C1 segment of cervical spinal cord (tissue), 14 donors: ENCODE measurements at regions not wholly inside any gene's neighbourhood (a gene's known extent, or its start where the extent isn't known, plus 50 kb on each side); places are given as distances from the start of the nearest gene placed in this dataset.

Experiments used
- DNase-seq, 14 donors: peaks; one replicate each; lab custom pipeline; 2025; lab: John Stamatoyannopoulos, UW

DNA sequence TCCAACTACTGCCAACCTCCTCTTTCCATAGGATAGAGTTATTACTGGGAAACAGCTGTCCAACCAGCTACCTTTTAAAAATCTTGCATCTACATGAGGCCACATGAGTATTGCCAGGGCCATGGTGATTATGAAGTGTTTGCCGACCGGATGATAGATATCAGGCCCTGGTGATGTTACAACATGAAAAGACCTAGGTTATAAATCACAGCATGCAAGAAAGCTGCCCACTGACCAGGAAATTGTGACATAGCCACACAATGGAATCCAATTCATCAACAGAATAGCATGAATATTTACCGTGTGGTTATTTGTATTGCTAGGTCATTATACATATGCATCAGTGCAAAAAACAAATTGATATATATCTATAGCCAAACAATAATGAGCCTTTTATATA lies 517.0 kb downstream of the INHBA start:
- DNase-seq: no peak

GRCh38 chr7:41183741-41184140 lies 519.1 kb downstream of the INHBA start:
- DNase-seq: no peak

DNA sequence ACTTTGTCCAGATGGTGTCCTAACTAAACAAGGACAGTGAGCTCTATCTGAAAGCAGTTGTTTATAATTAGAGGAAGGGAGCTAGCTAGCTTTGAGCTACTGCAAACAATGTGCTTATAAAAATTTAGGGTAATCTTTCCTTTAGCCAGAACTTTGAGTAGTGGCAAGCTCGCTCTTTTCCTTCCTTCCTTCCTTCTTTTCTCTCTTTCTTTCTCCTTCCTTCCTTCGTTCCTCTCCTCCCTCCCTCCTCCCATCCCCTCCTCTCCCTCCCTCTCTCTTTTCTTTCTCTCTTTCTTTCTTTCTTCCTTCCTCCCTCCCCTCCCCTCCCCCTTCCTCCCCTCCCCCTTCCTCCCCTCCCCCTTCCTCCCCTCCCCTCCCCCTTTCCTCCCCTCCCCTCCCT lies 520.1 kb downstream of the INHBA start:
- DNase-seq: no peak

DNA sequence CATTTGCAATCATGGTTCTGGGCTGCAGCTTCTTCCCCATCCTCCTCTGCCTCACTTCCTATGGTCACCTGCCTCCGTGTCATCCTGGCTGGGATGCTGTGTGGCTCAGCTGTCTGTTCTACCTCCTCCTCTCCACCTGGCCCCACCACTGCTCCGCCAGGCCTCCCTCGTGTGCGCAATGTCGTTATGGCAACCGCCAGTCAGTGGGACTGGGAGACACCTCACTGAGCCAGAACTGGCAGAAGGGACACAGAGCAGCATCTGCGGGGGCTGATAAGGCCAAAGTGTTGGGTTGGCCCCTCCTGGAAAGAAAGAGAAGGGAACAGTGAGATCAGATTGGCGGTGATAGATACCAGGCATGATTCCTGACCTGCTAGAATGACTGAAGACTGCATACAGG lies 527.5 kb downstream of the INHBA start:
- no peak for DNase-seq

GRCh38 chr7:41174521-41174920 lies 528.4 kb downstream of the INHBA start:
- no peak for DNase-seq

DNA sequence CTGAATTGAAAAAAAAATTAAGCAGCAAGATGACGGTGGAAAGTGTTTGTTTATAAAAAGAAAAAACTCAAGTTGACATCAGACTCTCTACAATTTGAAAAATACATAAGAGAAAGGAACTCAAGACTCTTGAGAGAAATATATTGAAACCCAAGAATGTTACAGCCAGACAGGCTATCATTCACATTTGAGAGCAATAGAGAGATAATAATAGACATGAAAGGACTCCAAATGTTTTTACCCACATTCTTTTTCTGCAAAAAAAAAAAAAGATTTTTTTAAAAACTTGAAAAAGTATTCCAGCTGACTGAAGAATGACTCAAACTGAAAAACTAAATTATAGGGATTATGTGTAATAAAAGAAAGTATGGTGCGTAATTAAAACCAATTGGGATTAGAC lies 532.4 kb downstream of the INHBA start:
- no peak for DNase-seq

- DNase-seq: no peak
Observed at GRCh38 chr7:41169317-41169716, 533.6 kb downstream of the INHBA start.

DNA sequence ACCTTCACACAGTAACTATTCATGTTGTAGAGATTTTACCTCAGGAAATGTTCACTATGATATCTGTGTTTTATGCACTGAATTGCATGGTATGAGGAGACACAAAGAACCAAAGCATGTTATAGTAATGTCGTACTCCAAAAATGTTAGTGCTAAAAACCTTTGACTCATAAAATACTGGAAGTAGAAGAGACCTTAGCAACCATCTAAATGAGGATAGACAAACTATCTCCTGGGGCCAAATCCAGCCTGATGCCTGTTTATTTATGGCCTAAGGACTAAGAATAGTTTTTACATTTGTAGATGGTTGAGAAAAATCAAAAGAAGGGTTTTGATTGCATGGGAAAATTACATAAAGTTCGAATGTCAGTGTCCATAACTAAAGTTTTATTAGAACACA lies 535.1 kb downstream of the INHBA start:
- DNase-seq: no peak

DNA sequence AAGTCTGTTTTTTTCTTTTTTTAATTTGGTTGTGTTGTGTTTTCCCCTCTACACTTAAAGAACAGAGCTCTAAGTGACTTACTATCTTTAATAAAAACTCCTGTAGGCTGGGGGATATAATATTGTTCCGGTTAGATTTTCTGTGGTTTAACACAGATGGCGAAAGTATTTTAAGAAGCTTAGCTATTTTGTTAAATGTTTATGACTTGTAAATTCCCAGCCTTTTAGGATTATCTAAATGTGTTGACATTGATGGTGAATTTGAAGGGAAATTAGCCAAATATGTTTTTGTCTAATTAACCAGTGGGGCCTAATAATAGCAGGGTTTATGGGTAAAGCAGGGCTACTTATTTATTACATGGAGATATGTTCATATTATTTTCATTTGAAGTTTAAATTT lies 538.5 kb downstream of the INHBA start:
- DNase-seq: no peak

- no peak for DNase-seq
Observed at GRCh38 chr7:41163991-41164390, 538.9 kb downstream of the INHBA start.

DNA sequence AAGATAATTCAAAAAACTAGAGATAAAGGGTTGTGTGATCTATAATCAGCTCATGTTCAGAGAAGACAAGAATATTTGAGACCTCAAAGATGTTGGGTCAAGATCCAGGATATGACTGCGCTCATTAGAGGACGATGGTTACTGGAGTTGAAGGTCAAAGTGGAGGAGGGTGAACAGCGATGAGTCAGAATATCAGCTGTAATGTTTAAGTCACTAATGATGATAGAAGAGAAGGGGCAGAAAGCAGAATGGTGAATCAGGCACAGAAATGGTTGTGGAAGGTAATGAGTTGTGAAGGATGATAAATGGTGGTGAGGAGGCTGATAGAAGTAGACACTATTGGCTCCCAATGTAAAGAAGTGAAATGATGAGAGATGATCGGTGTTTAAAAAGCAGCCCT lies 540.3 kb downstream of the INHBA start:
- DNase-seq: no peak

DNA sequence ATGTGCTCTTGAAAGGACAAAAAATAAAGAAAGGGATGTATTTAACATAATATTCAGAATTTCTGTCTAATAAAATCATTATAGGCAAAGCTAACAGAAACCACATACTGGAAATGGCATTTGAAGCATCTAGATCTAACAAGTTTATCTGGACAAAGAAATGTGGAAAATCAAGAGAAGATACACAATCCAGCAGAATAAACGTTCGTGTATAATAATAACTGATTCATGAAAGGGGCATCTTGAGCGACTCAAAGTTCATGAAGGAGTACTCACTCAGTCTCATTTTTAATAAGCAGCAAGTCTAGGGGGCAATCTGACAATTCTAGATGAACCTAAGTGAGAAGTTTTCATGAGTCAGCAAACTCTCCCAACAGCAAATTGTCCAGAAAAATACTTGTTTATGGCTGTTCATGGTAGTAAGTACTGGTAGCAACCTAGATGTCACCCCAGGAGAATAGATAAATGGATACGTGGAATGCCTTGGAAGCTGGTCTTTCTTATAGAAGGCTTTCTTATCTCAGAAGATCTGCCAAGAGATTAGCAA lies 541.8 kb downstream of the INHBA start:
- DNase-seq: no peak

- DNase-seq: no peak
Observed at GRCh38 chr7:41156268-41156667, 546.6 kb downstream of the INHBA start.

DNA sequence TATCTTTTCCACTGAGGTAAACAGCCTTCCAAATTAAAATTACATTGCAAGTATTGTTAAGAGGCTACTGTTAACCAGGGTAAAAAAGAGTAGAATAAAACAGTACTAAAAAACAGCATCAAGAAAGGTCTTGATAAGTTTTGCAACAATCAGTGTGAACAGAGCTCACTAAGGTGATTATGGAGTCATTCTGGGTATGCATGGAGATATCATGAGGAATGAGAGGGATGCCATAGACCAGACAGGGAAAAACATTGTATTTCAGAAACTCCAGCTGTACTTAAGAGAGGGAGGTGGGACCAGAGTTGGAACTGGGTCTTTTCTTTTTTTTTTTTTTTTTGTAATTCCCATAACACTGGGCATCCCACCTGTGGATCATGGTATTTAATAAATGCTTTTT lies 549.6 kb downstream of the INHBA start:
- no peak for DNase-seq

DNA sequence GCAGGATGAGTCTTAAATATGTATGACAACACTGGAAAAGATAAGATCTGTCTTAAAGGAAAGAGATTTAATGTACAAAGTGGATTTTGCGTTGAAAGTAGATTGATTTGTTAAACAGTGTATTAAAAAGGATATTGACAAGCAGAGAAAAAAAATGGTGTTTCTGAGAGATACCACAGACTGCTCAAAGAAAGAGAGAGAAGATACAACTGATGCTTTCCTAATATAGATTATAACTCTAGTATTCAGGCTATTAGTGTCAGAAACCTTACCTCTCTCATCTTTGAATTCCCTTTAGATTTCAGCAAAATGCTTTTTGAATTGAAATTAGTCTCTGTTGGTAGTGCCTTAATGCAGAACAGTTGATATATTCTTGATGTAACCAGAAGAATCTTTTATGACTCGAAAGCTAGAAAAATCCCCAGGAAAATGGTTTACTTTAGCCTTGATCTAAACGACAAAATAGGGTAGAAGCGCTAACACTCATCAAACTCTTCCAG lies 550.7 kb downstream of the INHBA start:
- no peak for DNase-seq

- DNase-seq: no peak
Observed at GRCh38 chr7:41149576-41149975, 553.3 kb downstream of the INHBA start.

GRCh38 chr7:41148521-41148951 lies 554.4 kb downstream of the INHBA start:
- DNase-seq: no peak

GRCh38 chr7:41147606-41148485 lies 555.0 kb downstream of the INHBA start:
- DNase-seq: no peak

DNA sequence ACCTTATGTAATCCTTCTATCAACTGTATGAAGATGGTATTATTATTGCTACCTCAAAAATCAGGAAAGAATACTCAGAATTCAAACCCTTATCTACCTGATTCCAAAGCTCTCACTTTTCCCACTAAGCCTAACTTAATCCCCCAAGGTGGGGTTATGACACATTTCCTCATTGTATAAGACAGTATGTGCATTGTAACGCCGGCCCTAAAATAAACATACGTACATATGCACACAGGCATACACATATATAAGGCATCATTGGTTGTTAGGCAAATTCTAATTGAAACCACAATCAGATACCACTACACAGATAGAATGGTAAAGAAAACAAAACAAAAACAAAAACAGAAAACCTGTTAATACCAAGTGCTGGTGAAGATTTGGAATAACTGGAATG lies 556.5 kb downstream of the INHBA start:
- no peak for DNase-seq

GRCh38 chr7:41145656-41146055 lies 557.2 kb downstream of the INHBA start:
- DNase-seq: no peak

DNA sequence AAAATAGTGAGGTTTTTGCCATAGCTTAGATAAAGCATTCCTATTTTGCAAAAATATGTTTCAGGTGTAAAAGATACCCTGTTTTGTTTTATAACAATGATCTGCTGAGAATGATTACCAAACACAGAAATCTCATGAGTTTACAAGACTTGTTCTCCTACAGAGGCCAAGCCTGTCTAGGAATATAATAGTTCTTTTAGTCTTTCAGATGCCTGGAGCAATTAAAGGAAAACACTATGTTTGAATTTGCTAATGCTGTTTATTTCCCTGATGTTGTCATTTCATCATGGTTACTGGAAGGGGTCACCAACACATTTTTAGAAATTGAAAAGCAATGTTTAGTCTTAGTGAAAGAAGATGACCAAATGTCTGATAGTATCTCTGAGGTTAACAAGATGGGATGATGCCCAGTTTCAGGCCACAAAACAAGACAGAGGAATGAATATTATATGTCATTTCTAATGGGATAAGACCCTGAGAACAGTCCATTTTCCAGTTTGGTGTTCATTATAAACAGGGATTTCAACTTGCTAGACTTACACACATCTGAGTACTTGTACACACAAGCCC lies 559.9 kb downstream of the INHBA start:
- no peak for DNase-seq

GRCh38 chr7:41139789-41140188 lies 563.1 kb downstream of the INHBA start:
- no peak for DNase-seq

- DNase-seq: no peak
Observed at GRCh38 chr7:41136551-41136950, 566.3 kb downstream of the INHBA start.
